ENCODE measurements at regions not wholly inside any gene's neighbourhood (a gene's known extent, or its start where the extent isn't known, plus 50 kb on each side); places are given as distances from the start of the nearest gene placed in this dataset.

GRCh38 chr5:11955331-11955730 is 51.1 kb upstream of the CTNND2 start:
- Mint-ChIP-seq H3K4me1 (no peaks in the 10 kb centered on the region), H3K9me3 (peaks cover 2% of the 10 kb centered on the region), H3K27me3 (no peaks in the 10 kb centered on the region), H3K4me3 (no peak overlapping the region), H3K27ac (no peak overlapping the region), H3K36me3 (ENCODE audit: low read depth) (no peaks in the 10 kb centered on the region)
- DNase-seq, result no peak
- CTCF ChIA-PET, result no interaction called here
- POLR2A ChIA-PET, result no interaction called here

All from activated CD4-positive, alpha-beta memory T cell treated with anti-CD3 and anti-CD28 coated beads, Interleukin-2, amount 10 ng/mL, durations not matched to agents 7 days and 5 days (primary cell).